HUES64 (cell line): ENCODE measurements at regions not wholly inside any gene's neighbourhood (a gene's known extent, or its start where the extent isn't known, plus 50 kb on each side); places are given as distances from the start of the nearest gene placed in this dataset.

Experiments
- H3K27ac ChIP-seq: 2 replicates; pipeline ENCODE4 v1.7.0; 2013; ENCODE audit warnings: low read depth, low read length, inconsistent platforms
- H3K27me3 ChIP-seq: 2 replicates; pipeline ENCODE4 v1.6.1; 2013; ENCODE audit warnings: mild to moderate bottlenecking, low read length; ENCODE audit not compliant: insufficient read depth
- H3K36me3 ChIP-seq: 2 replicates; pipeline ENCODE4 v1.6.1; 2013; ENCODE audit warnings: mild to moderate bottlenecking, low read length; ENCODE audit not compliant: insufficient read depth
- H3K4me1 ChIP-seq: 2 replicates; pipeline ENCODE4 v1.6.1; 2013; ENCODE audit warnings: mild to moderate bottlenecking, low read length, moderate library complexity; ENCODE audit not compliant: insufficient read depth
- H3K4me3 ChIP-seq: 2 replicates; pipeline ENCODE4 v1.5.1; 2013; ENCODE audit warnings: mild to moderate bottlenecking, low read length, moderate library complexity
- H3K9ac ChIP-seq: 2 replicates; pipeline ENCODE4 v1.6.1; 2013; ENCODE audit warnings: mild to moderate bottlenecking, low read depth, low read length
- H3K9me3 ChIP-seq: 2 replicates; pipeline ENCODE4 v1.6.1; 2013; ENCODE audit warnings: low read depth, low read length; ENCODE audit not compliant: insufficient read depth
- WGBS: fragments of 150-250, 120-280 bp; methylation state at CpG from one replicate; pipeline ENCODE4 v1.1.7; 2013; ENCODE audit warnings: missing lambda C conversion rate; 5-methylcytosine and 5-hydroxymethylcytosine counted together

- Histone ChIP-seq H3K36me3 (no peaks in the 10 kb centered on the region), H3K27me3 (no peaks in the 10 kb centered on the region), H3K4me1 (peaks cover 5% of the 10 kb centered on the region; the same call in 1 of the 2 replicates), H3K4me3 (no peak overlapping the region), H3K9me3 (no peaks in the 10 kb centered on the region), H3K9ac (no peak overlapping the region), H3K27ac (no peak overlapping the region)
- 93% methylated on average over 3 of the region's 5 CpGs for WGBS
Measured at GRCh38 chr3:20682573-20682972, 496.6 kb upstream of the SGO1 start.

- 92% methylated on average over 1 of the region's 1 CpG for WGBS
- Histone ChIP-seq H3K9me3 (no peaks in the 10 kb centered on the region), H3K27ac (no peak overlapping the region), H3K9ac (no peak overlapping the region), H3K36me3 (no peaks in the 10 kb centered on the region), H3K4me3 (no peak overlapping the region), H3K4me1 (peaks cover 5% of the 10 kb centered on the region; the same call in 1 of the 2 replicates), H3K27me3 (no peaks in the 10 kb centered on the region)
Measured at GRCh38 chr3:20680990-20681628, 495.1 kb upstream of the SGO1 start.

GRCh38 chr3:20673866-20674265 is 487.9 kb upstream of the SGO1 start:
- Histone ChIP-seq H3K4me1 (no peaks in the 10 kb centered on the region), H3K36me3 (no peaks in the 10 kb centered on the region), H3K9ac (no peak overlapping the region), H3K27ac (no peak overlapping the region), H3K27me3 (no peaks in the 10 kb centered on the region), H3K4me3 (no peak overlapping the region), H3K9me3 (peaks cover 11% of the 10 kb centered on the region; the same call in 1 of the 2 replicates)
- no CpG with 5 or more reads among the region's 1 CpG for WGBS

- H3K9me3 ChIP-seq: peaks cover 8% of the 10 kb centered on the region; the same call in 1 of the 2 replicates
- no peak overlapping the region for H3K4me3 ChIP-seq
- H3K27ac ChIP-seq: no peak overlapping the region
- WGBS: 96% methylated on average over 2 of the region's 2 CpGs
- H3K4me1 ChIP-seq: no peaks in the 10 kb centered on the region
- no peaks in the 10 kb centered on the region for H3K27me3 ChIP-seq
- H3K36me3 ChIP-seq: no peaks in the 10 kb centered on the region
- no peak overlapping the region for H3K9ac ChIP-seq
Measured at GRCh38 chr3:20669675-20670074, 483.7 kb upstream of the SGO1 start.

GRCh38 chr3:20669184-20669583 is 483.2 kb upstream of the SGO1 start:
- no peaks in the 10 kb centered on the region for H3K27me3 ChIP-seq
- no peaks in the 10 kb centered on the region for H3K36me3 ChIP-seq
- H3K27ac ChIP-seq: no peak overlapping the region
- H3K4me3 ChIP-seq: no peak overlapping the region
- H3K9ac ChIP-seq: no peak overlapping the region
- peaks cover 6% of the 10 kb centered on the region; the same call in 1 of the 2 replicates for H3K9me3 ChIP-seq
- 90% methylated on average over 5 of the region's 5 CpGs for WGBS
- no peaks in the 10 kb centered on the region for H3K4me1 ChIP-seq

- Histone ChIP-seq H3K9me3 (no peaks in the 10 kb centered on the region), H3K4me3 (no peak overlapping the region), H3K4me1 (no peaks in the 10 kb centered on the region), H3K36me3 (no peaks in the 10 kb centered on the region), H3K9ac (no peak overlapping the region), H3K27ac (no peak overlapping the region), H3K27me3 (no peaks in the 10 kb centered on the region)
- WGBS: 81% methylated on average over 3 of the region's 3 CpGs
Measured at GRCh38 chr3:20668411-20668810, 482.4 kb upstream of the SGO1 start.

- Histone ChIP-seq H3K9ac (no peak overlapping the region), H3K9me3 (no peaks in the 10 kb centered on the region), H3K4me1 (no peaks in the 10 kb centered on the region), H3K4me3 (no peak overlapping the region), H3K27me3 (no peaks in the 10 kb centered on the region), H3K27ac (no peak overlapping the region), H3K36me3 (no peaks in the 10 kb centered on the region)
- WGBS: 100% methylated on average over 2 of the region's 2 CpGs
Measured at GRCh38 chr3:20666091-20666490, 480.1 kb upstream of the SGO1 start.

GRCh38 chr3:20658491-20658890 is 472.5 kb upstream of the SGO1 start:
- no peak overlapping the region for H3K9ac ChIP-seq
- no peak overlapping the region for H3K4me3 ChIP-seq
- H3K9me3 ChIP-seq: no peaks in the 10 kb centered on the region
- H3K27ac ChIP-seq: no peak overlapping the region
- no peaks in the 10 kb centered on the region for H3K4me1 ChIP-seq
- WGBS: 92% methylated on average over 1 of the region's 1 CpG
- H3K27me3 ChIP-seq: no peaks in the 10 kb centered on the region
- H3K36me3 ChIP-seq: no peaks in the 10 kb centered on the region

- Histone ChIP-seq H3K36me3 (no peaks in the 10 kb centered on the region), H3K9ac (no peak overlapping the region), H3K4me1 (no peaks in the 10 kb centered on the region), H3K9me3 (no peaks in the 10 kb centered on the region), H3K27ac (no peak overlapping the region), H3K4me3 (no peak overlapping the region), H3K27me3 (no peaks in the 10 kb centered on the region)
- WGBS: 86% methylated on average over 4 of the region's 4 CpGs
Measured at GRCh38 chr3:20657560-20657959, 471.6 kb upstream of the SGO1 start.

- no peaks in the 10 kb centered on the region for H3K9me3 ChIP-seq
- WGBS: 95% methylated on average over 4 of the region's 4 CpGs
- H3K27me3 ChIP-seq: no peaks in the 10 kb centered on the region
- no peak overlapping the region for H3K9ac ChIP-seq
- no peak overlapping the region for H3K27ac ChIP-seq
- H3K36me3 ChIP-seq: no peaks in the 10 kb centered on the region
- no peak overlapping the region for H3K4me3 ChIP-seq
- H3K4me1 ChIP-seq: peaks cover 8% of the 10 kb centered on the region; the same call in 1 of the 2 replicates
Measured at GRCh38 chr3:20652231-20652986, 466.4 kb upstream of the SGO1 start.

- WGBS: 100% methylated on average over 2 of the region's 2 CpGs
- no peaks in the 10 kb centered on the region for H3K9me3 ChIP-seq
- no peak overlapping the region for H3K9ac ChIP-seq
- H3K4me3 ChIP-seq: no peak overlapping the region
- H3K36me3 ChIP-seq: no peaks in the 10 kb centered on the region
- peaks cover 8% of the 10 kb centered on the region; the same call in 1 of the 2 replicates for H3K4me1 ChIP-seq
- no peak overlapping the region for H3K27ac ChIP-seq
- H3K27me3 ChIP-seq: no peaks in the 10 kb centered on the region
Measured at GRCh38 chr3:20648921-20649381, 462.9 kb upstream of the SGO1 start.
